ENCODE measurements at regions not wholly inside any gene's neighbourhood (a gene's known extent, or its start where the extent isn't known, plus 50 kb on each side); places are given as distances from the start of the nearest gene placed in this dataset.

DNA sequence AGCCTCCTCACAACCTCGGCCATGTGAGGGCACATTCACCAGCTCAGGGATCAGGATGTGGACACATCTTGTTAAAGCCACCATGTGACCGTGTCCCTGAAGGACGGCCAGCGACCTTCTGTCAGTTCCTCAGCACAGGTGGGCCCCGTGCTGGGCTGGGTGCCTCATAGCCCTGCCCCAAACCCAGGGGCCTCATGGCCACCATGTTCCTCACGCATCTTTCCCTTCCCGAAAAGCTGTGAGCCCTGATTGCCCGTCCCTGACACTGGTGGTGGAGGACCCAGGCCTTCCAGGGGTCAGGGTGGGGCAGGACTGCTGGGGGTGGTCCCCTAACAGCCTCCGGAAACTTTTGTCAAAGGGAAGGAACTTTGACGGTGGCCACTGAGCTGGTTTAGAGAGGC, 60.1 kb upstream of the ADRA2C start:
- POLR2A ChIA-PET, result no interaction called here
- no peak overlapping the region for H3K27ac Mint-ChIP-seq (ENCODE audit: unreplicated experiment)
- no peaks in the 10 kb centered on the region for H3K36me3 Mint-ChIP-seq (ENCODE audit: insufficient read depth, unreplicated experiment)
- no peaks in the 10 kb centered on the region for H3K9me3 ChIP-seq
- no peaks in the 10 kb centered on the region for H3K9me3 Mint-ChIP-seq (ENCODE audit: unreplicated experiment)
- no peak for DNase-seq
- BruUV-seq (replicated peaks), result no TSS peak
- CTCF ChIA-PET, result no interaction called here
- no peak overlapping the region for H3K4me3 Mint-ChIP-seq (ENCODE audit: unreplicated experiment)
- H3K36me3 ChIP-seq (ENCODE audit: control insufficient read depth, insufficient read depth, low read length), result no peaks in the 10 kb centered on the region
- H3K27me3 Mint-ChIP-seq (ENCODE audit: insufficient read depth, unreplicated experiment), result no peaks in the 10 kb centered on the region
- no peak overlapping the region for H3K4me3 ChIP-seq (ENCODE audit: low read depth, low read length)
- no peaks in the 10 kb centered on the region for H3K4me1 ChIP-seq
- H3K27me3 ChIP-seq (replicated peaks; ENCODE audit: control insufficient read depth, insufficient read depth, low read length), result no peaks in the 10 kb centered on the region
- no peaks in the 10 kb centered on the region for H3K4me1 Mint-ChIP-seq (ENCODE audit: low read depth, unreplicated experiment)
- TF ChIP-seq CTCF (IDR thresholded peaks at IDR 0.05; ENCODE audit: insufficient read depth in 1 of 2, low read depth in 1 of 2, low read length in 1 of 2, severe bottlenecking in 1 of 2, unreplicated experiment in 1 of 2), result no peak
- intact Hi-C loops (cut with micrococcal nuclease; ENCODE audit: unreplicated experiment), result no loop called here

GRCh38 chr4:3705236-3705987, 60.8 kb upstream of the ADRA2C start:
- no peak overlapping the region for H3K4me3 ChIP-seq (ENCODE audit: low read depth, low read length)
- ChIA-PET CTCF (no interaction called here), POLR2A (no interaction called here)
- no peaks in the 10 kb centered on the region for H3K36me3 Mint-ChIP-seq (ENCODE audit: insufficient read depth, unreplicated experiment)
- no peak overlapping the region for H3K27ac Mint-ChIP-seq (ENCODE audit: unreplicated experiment)
- no peaks in the 10 kb centered on the region for H3K27me3 ChIP-seq (replicated peaks; ENCODE audit: control insufficient read depth, insufficient read depth, low read length)
- intact Hi-C loops (cut with micrococcal nuclease; ENCODE audit: unreplicated experiment), result no loop called here
- no peaks in the 10 kb centered on the region for H3K9me3 Mint-ChIP-seq (ENCODE audit: unreplicated experiment)
- no peaks in the 10 kb centered on the region for H3K36me3 ChIP-seq (ENCODE audit: control insufficient read depth, insufficient read depth, low read length)
- H3K4me1 Mint-ChIP-seq (ENCODE audit: low read depth, unreplicated experiment), result no peaks in the 10 kb centered on the region
- no peak overlapping the region for H3K4me3 Mint-ChIP-seq (ENCODE audit: unreplicated experiment)
- no peak for DNase-seq
- no peaks in the 10 kb centered on the region for H3K9me3 ChIP-seq
- no TSS peak for BruUV-seq (replicated peaks)
- no peak for TF ChIP-seq CTCF (IDR thresholded peaks at IDR 0.05; ENCODE audit: insufficient read depth in 1 of 2, low read depth in 1 of 2, low read length in 1 of 2, severe bottlenecking in 1 of 2, unreplicated experiment in 1 of 2)
- no peaks in the 10 kb centered on the region for H3K4me1 ChIP-seq
- H3K27me3 Mint-ChIP-seq (ENCODE audit: insufficient read depth, unreplicated experiment), result no peaks in the 10 kb centered on the region

DNA sequence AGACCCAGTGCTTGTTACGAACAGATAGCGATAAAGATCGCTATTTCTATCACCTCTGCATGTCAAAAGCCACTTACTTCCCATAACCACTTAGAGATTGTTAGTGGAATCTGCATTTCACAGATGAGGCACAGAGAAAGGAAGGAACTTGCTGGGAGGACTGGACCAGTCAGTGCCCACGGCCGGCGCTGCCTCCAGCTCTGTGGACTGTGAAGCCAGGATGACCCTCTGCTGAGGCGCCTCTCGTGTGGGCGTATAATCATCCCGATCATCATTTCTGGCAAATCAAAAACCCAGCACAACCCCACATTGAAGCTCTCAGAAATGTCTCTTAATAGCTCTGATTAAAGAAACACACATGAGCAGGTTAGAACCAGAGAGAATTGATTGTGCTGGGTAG, 61.5 kb upstream of the ADRA2C start:
- ChIA-PET CTCF (no interaction called here), POLR2A (no interaction called here)
- no peak for DNase-seq
- no TSS peak for BruUV-seq (replicated peaks)
- H3K4me1 ChIP-seq, result no peaks in the 10 kb centered on the region
- TF ChIP-seq CTCF (IDR thresholded peaks at IDR 0.05; ENCODE audit: insufficient read depth in 1 of 2, low read depth in 1 of 2, low read length in 1 of 2, severe bottlenecking in 1 of 2, unreplicated experiment in 1 of 2), result no peak
- H3K27me3 Mint-ChIP-seq (ENCODE audit: insufficient read depth, unreplicated experiment), result no peaks in the 10 kb centered on the region
- no peaks in the 10 kb centered on the region for H3K9me3 Mint-ChIP-seq (ENCODE audit: unreplicated experiment)
- H3K4me1 Mint-ChIP-seq (ENCODE audit: low read depth, unreplicated experiment), result no peaks in the 10 kb centered on the region
- H3K27ac Mint-ChIP-seq (ENCODE audit: unreplicated experiment), result no peak overlapping the region
- H3K36me3 Mint-ChIP-seq (ENCODE audit: insufficient read depth, unreplicated experiment), result no peaks in the 10 kb centered on the region
- H3K27me3 ChIP-seq (replicated peaks; ENCODE audit: control insufficient read depth, insufficient read depth, low read length), result no peaks in the 10 kb centered on the region
- no peaks in the 10 kb centered on the region for H3K36me3 ChIP-seq (ENCODE audit: control insufficient read depth, insufficient read depth, low read length)
- intact Hi-C loops (cut with micrococcal nuclease; ENCODE audit: unreplicated experiment), result no loop called here
- no peaks in the 10 kb centered on the region for H3K9me3 ChIP-seq
- no peak overlapping the region for H3K4me3 Mint-ChIP-seq (ENCODE audit: unreplicated experiment)
- no peak overlapping the region for H3K4me3 ChIP-seq (ENCODE audit: low read depth, low read length)
